ENCODE measurements at regions not wholly inside any gene's neighbourhood (a gene's known extent, or its start where the extent isn't known, plus 50 kb on each side); places are given as distances from the start of the nearest gene placed in this dataset.
"Not testable (repeated sequence)": the region's sequence is repeated elsewhere in the genome, so short reads cannot be mapped to it uniquely, and the experiment has no call there.

DNA sequence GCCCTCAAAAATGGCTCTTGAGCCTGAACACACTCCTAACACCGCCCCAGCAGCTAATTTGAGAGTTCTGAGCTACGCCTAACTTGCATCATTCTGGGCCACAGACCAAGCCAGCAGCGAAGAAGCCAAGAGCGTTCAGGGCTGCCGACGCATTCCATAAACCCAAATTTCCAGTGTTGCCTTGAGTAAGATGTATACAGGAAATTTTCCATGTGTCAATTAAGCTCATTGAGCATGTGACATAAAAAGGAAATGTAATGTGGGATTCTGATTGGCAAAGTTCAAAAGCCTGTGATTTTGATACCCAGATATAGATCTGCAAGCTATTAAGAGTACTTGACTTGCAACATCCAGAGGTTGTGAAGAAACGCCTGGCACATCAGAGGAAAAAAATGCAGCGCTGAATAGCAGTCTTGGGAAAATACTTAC, 148.6 kb upstream of the NR2F2 start:
- DNase-seq: no peak

- DNase-seq: no peak
Measured at GRCh38 chr15:96182736-96183513, 147.6 kb upstream of the NR2F2 start.

GRCh38 chr15:96183514-96183850, 147.0 kb upstream of the NR2F2 start:
- DNase-seq: no peak

DNA sequence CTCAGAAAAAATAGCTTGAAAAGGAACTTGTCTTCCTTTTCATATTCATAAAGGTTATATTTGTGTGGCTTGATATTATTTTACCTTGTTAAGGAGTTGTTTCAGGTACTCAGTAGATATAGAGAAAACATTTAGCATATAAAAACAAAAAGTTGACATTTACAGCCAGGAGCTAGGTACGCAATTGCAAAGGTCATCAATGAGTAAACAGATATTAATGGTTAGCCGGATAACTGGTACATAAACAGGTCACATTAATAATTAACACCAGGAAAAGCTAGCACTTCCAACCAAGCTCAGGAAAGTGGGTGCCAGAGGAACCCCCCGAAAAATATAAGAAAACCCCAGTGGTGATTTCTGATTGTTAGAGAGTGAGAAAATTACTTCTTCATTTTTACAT, 146.6 kb upstream of the NR2F2 start:
- DNase-seq: no peak

DNA sequence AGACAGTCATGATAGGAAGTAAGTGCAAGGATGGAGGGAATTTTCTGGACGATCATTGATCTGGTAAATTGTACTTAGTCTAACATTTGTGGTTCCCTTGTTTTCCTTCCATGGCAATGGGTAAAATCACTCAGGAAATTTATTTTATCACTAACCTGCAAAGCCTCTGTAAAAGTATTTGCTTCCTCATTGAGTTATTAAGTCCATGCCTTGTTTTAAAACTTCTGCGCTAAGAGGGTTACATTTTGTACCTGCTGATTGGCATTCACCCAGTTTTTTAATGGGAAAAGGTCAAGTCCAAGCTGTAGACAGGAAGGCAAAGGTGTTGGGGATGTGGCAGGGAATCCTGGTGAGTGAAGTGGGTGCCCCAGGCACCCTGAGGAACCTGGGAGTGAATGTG, 146.2 kb upstream of the NR2F2 start:
- no peak for DNase-seq

DNA sequence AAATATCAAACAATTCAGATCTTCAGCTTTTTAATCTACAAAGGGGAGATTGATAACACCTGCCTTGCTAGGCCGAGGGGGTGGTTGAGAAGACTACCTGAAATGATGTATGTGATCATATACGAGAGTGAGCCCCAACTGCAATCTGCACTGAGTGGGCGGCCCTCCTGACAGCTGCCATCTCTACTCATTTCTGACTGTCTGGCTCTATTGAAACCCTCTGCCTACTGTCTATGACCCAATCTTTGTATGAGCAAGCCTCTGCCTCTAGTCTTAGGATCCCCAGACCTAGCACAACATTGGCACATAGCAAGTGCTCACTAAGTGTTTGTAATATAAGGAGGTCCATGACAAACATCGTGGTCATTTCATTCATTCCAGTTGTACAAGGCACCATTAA, 144.4 kb upstream of the NR2F2 start:
- DNase-seq: no peak

DNA sequence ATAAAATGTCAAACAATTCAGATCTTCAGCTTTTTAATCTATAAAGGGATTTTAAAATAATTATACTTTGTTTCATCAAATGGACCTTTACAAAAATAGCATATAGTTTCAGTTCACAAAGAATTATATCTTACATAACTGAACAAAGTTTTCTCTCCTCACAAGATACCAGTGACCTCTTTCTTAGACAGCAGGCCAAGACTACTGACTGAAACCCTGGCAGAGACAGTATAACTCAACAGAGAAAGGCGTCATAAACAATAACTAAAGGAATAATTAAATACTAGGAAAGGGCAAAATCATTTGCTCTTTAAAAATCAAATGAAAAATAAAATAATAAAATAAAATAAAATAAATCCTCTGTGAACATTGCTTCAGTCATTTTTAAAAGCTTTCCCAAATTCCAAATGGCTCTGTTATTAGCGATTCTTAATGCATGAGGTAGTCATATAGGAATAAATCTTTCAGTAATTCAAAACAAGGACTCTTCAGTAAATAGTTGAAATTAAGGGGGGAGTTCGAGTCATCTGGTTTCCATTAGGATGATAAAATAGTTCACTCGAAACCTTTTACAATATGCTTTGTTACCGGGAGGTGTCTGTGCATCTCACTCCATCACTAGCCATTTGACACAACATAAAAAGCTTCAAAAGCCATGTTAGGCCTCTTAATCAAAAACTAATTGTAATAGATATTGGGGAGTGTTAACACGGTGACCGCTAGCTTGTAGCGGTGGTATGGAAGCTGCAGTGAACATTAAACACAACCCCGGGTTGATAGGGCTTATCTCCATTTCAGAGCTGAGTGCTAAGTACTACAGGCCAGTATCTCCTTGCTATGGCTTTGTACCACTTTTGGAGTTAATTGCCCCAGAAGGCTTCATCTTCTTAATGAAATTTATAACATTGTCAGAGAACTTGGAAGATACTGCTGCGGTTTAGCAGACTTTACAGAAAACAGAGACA, 142.9 kb upstream of the NR2F2 start:
- no peak for DNase-seq

DNA sequence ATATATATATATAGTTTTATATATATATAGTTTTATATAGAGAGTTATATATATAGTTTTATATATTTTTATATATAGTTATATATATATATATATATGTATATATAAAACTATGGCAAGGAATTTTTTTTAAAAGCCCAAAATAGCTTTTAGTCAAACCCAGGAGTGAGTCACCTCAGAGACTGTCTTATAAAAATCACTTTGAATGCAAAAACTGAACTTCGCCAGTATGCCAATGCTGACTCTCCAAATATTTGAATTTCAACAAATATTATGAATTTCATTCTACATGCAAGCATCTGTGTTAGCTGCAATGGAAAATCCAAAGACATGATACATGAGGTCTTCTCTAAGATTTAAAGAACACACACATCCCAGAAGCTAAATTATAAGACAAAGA, 132.8 kb upstream of the NR2F2 start:
- no peak for DNase-seq

- no peak for DNase-seq
Measured at GRCh38 chr15:96199111-96199510, 131.4 kb upstream of the NR2F2 start.

GRCh38 chr15:96200357-96200967, 130.0 kb upstream of the NR2F2 start:
- no peak for DNase-seq

DNA sequence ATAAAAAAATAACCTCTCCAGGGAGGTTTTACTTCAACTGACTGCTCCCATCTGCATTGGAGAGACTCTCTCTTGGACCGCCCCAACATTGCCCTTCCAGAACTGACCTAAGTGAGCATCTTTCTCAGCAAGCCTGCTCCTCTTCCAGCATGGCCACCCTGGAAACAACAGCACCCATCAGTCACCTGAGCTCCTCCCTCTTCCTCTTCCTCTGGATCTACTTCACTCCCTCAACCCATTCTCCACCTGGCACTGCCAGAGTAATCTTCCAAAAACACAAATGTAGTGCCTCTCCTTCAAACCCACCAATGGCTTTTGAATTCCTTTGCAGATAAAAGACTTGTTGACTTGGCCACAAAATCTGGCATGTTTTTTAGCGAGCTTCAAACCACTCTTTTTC, 128.8 kb upstream of the NR2F2 start:
- no peak for DNase-seq

- DNase-seq: not testable (repeated sequence)
Measured at GRCh38 chr15:96205588-96205987, 124.9 kb upstream of the NR2F2 start.

DNA sequence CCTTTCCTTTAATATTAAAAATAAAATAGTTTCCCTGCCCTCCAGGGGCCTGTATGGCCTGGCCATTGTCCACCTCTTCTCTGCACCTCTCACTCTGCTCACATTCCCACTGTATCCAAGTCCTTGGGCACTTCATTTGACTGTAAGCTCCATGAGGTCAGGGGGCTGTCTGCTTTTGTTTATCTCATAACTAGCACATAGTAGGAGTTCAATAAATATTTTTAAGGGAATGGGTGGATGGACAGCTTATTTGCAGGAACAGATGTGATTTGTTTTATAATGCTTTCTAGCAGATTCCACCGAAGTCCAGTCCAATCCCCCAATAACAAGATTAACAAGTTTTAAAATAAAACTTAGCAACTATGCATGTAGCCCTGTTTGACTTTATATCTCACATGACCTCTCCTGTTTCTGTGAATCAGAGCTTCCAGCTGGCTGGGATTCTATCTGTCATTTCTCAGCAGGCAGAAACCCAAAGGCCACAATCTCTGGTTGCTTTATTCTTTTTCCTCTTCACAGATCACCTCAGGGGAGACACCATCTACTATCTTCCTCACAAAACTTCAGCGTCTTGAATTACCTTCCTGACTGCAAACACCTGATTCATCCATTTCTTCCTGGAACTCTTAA, 123.0 kb upstream of the NR2F2 start:
- no peak for DNase-seq

GRCh38 chr15:96209285-96209735, 121.2 kb upstream of the NR2F2 start:
- DNase-seq: no peak

DNA sequence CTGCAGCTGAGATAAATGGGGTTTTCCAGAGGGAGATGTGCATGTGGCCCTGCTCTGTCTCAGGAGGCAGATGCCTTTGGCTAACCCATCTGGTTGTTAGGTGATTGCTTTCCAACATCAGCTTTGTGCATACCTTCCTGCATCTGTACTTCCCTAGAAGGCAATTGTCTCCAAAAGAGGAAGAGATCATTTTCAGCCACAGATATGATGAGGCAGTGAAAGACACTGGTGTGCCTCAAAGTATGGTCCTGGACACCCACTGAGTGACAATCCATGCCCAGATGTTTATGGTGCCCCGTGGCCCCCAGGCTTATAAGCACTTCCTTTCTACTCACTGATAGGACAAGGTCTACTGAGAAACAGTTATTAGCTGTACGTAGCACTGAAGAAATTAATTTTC, 117.5 kb upstream of the NR2F2 start:
- DNase-seq: no peak

GRCh38 chr15:96213896-96214295, 116.6 kb upstream of the NR2F2 start:
- DNase-seq: no peak

DNA sequence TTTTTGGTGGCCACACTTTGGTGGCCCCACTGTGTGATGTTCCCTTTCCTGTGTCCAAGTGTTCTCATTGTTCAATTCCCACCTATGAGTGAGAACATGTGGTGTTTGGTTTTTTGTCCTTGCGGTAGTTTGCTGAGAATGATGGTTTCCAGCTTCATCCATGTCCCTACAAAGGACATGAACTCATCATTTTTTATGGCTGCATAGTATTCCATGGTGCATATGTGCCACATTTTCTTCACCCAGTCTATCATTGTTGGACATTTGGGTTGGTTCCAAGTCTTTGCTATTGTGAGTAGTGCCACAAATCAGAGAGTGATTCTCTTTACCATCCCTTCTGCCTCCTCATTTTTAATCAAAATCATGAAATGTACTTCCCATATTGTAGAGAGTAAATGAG, 114.0 kb upstream of the NR2F2 start:
- not testable (repeated sequence) for DNase-seq

GRCh38 chr15:96217983-96218382, 112.5 kb upstream of the NR2F2 start:
- no peak for DNase-seq

GRCh38 chr15:96218623-96219455, 111.7 kb upstream of the NR2F2 start:
- DNase-seq: no peak

- DNase-seq: no peak
Measured at GRCh38 chr15:96219681-96220080, 110.8 kb upstream of the NR2F2 start.

DNA sequence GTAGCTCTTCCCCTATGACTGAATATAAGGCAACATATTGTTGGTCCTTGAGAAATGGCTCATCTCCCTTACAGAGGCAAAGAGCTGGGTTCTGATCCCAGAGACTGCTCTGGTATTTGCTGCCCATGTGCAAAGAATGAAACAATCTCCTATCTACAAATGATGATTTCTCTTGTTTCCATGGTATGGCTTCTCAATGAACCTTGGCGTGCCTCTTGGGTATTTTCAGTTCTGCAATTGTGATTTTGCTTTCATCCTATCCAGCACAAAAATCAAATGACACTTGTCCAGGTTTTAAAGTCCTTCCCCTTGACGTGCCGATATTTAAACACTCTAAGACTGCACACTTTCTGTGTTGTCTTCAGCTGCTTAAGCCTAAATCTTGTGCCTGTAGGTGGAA, 109.8 kb upstream of the NR2F2 start:
- no peak for DNase-seq

GRCh38 chr15:96222981-96223380, 107.5 kb upstream of the NR2F2 start:
- no peak for DNase-seq
